ENCODE measurements at regions not wholly inside any gene's neighbourhood (a gene's known extent, or its start where the extent isn't known, plus 50 kb on each side); places are given as distances from the start of the nearest gene placed in this dataset.

DNA sequence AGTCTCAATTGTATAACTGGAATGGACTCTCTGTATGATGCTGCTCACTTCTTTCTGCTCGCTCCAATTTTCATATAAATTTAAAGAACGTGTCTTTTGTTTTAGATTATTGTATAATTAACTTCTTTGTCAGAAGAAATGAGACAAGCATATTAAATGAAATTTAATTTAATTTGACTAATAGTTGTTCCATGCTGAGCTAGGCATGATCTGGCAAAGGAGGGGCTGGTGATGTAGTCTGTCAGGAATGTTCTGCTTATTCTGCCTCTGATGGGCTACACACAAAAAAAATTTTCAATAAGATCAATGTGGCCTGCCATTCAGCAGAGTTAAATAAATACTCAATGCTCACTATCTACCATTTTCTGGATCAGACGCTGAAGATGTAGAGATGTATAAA, 208.4 kb upstream of the CD96 start:
- ATAC-seq: no peak
- Histone ChIP-seq H3K4me3 (no peak overlapping the region), H3K9me3 (no peaks in the 10 kb centered on the region), H3K27me3 (ENCODE audit: insufficient read depth in 3 of 3, low read length in 2 of 3) (no peaks in the 10 kb centered on the region), H3K4me1 (no peaks in the 10 kb centered on the region), H3K27ac (no peak overlapping the region), H3K36me3 (ENCODE audit: insufficient read depth in 1 of 2, low read depth in 1 of 2) (no peaks in the 10 kb centered on the region)
- TF ChIP-seq, protein P1, sequence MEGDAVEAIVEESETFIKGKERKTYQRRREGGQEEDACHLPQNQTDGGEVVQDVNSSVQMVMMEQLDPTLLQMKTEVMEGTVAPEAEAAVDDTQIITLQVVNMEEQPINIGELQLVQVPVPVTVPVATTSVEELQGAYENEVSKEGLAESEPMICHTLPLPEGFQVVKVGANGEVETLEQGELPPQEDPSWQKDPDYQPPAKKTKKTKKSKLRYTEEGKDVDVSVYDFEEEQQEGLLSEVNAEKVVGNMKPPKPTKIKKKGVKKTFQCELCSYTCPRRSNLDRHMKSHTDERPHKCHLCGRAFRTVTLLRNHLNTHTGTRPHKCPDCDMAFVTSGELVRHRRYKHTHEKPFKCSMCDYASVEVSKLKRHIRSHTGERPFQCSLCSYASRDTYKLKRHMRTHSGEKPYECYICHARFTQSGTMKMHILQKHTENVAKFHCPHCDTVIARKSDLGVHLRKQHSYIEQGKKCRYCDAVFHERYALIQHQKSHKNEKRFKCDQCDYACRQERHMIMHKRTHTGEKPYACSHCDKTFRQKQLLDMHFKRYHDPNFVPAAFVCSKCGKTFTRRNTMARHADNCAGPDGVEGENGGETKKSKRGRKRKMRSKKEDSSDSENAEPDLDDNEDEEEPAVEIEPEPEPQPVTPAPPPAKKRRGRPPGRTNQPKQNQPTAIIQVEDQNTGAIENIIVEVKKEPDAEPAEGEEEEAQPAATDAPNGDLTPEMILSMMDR (IDR thresholded peaks at IDR 0.05): no peak
- 69 to 82% (median 72%) methylated on average over 3 of the region's 3 CpGs for WGBS, 3 donors
- intact Hi-C loops (cut with DNase I): no loop called here
- DNase-seq: no peak

DNA sequence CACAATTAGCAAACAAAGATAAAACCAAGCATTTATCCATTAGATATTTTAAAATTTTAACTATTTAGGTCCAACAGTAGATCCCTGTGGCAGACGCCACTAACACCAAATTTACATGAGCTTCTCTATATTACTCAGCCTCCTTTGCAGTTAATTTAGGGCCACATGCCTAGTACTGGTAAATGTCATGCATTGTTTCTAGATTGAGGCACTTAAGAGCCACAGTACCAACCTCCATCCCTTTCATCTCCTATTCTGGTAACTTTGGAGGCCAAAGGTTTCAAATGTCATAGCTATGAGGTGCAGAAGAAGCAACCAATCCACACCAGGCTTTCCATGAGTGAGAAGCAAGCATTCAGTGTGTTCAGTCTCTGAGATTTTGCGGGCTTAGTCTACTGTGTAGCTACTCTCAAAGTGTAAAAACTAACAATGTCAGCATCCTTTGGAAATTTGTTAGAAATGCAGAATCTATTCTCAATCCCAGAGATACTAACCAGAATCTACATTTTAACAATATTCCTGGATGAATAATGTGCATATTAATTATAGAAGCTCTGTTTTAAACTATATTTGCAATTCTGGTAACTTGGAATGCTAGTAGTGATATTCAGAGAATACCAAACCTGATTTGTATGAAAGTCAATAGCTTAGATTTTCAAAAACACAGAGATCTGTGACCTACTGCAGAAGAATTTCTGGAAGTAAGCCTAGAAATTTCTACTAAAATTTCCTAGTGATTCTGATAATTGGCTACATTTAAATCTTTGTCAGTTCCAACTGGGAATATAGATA, 206.3 kb upstream of the CD96 start:
- no peaks in the 10 kb centered on the region for H3K27me3 ChIP-seq (ENCODE audit: insufficient read depth in 3 of 3, low read length in 2 of 3)
- DNase-seq: no peak
- intact Hi-C loops (cut with DNase I): no loop called here
- no peaks in the 10 kb centered on the region for H3K9me3 ChIP-seq
- H3K27ac ChIP-seq: no peak overlapping the region
- H3K4me1 ChIP-seq: no peaks in the 10 kb centered on the region
- ATAC-seq: no peak
- TF ChIP-seq, protein P1 (IDR thresholded peaks at IDR 0.05): no peak
- H3K4me3 ChIP-seq: no peak overlapping the region
- no peaks in the 10 kb centered on the region for H3K36me3 ChIP-seq (ENCODE audit: insufficient read depth in 1 of 2, low read depth in 1 of 2)
- WGBS, 3 donors: 89 to 97% (median 97%) methylated on average over 2 of the region's 2 CpGs

DNA sequence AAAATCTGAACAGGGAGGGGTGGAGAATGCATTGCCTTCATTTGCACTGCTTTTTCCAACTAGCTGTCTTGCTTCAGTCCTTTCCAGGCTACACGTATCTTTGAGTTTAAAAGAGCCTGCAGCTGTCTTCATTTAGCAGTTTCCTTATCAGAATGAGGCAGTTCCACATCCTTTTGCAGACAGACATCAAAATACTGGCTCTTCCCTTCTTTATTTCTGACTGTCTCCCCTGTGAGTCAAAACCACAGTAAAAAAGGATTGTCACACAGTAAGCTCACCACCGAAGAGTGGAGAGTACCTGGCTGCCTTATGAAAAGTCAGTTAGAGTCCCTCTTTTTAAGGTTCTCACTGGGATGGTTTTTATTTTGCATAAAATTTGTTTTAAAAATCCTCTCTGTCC, 205.5 kb upstream of the CD96 start:
- ATAC-seq: no peak

DNA sequence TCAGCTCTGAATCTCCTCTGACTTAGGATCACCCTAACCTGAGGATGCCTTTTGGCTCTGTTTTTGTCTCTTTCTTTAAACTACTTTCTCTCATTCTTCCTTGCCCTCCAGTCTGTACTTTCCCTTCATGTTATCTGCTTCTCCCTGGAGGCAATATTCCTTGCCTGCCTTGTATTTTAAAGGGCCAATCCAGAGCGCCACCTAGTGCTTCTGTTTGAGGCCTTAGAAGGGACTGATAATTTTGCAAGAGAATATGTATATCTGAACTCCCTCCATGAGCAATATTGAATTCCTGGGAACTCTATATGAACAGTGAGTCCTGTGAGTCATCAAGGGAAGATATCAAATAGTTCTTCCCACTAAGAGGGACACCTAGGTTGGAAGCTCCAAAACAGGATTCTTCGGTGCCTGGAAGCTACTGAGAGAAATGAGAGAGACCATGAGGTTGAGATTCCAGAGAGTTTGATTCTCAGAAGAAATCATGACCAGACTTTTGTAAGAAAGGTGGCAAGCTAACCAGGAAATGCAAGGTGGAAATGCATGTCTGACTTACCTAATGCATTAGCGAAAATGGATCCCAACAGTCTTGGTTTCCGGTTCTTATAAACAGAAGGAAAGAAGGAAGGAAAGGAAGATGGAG, 203.8 kb upstream of the CD96 start:
- no peaks in the 10 kb centered on the region for H3K9me3 ChIP-seq
- no peaks in the 10 kb centered on the region for H3K36me3 ChIP-seq (ENCODE audit: insufficient read depth in 1 of 2, low read depth in 1 of 2)
- no peak overlapping the region for H3K27ac ChIP-seq
- intact Hi-C loops (cut with DNase I): no loop called here
- H3K27me3 ChIP-seq (ENCODE audit: insufficient read depth in 3 of 3, low read length in 2 of 3): no peaks in the 10 kb centered on the region
- DNase-seq (no peak), ATAC-seq (no peak)
- H3K4me3 ChIP-seq: no peak overlapping the region
- H3K4me1 ChIP-seq: no peaks in the 10 kb centered on the region
- TF ChIP-seq, protein P1 (IDR thresholded peaks at IDR 0.05): peak; percentile 33
- 76 to 83% (median 78%) methylated on average over 4 of the region's 4 CpGs for WGBS, 3 donors

More for the DNA sequence above, 205.5 kb upstream of the CD96 start:
- Histone ChIP-seq H3K9me3 (no peaks in the 10 kb centered on the region), H3K27me3 (ENCODE audit: insufficient read depth in 3 of 3, low read length in 2 of 3) (no peaks in the 10 kb centered on the region), H3K4me3 (no peak overlapping the region), H3K4me1 (no peaks in the 10 kb centered on the region), H3K36me3 (ENCODE audit: insufficient read depth in 1 of 2, low read depth in 1 of 2) (no peaks in the 10 kb centered on the region), H3K27ac (no peak overlapping the region)
- TF ChIP-seq, protein P1 (IDR thresholded peaks at IDR 0.05): no peak
- no peak for DNase-seq
- WGBS, 3 donors: 20 to 51% (median 39%) methylated on average over 2 of the region's 2 CpGs
- intact Hi-C loops (cut with DNase I): no loop called here
